Right renal cortex interstitium (tissue), 3 donors: ENCODE measurements at regions not wholly inside any gene's neighbourhood (a gene's known extent, or its start where the extent isn't known, plus 50 kb on each side); places are given as distances from the start of the nearest gene placed in this dataset.

Experiments used
- DNase-seq, 3 donors: peaks; one replicate each; pipeline ENCODE4 v3.0.0-alpha.2; 2013; ENCODE audit warnings: low read depth in 3 of 3, low spot score in 2 of 3

- DNase-seq = peak in 1 of 3 donors; percentile 0
Observed at GRCh38 chr10:111435871-111436270, 359.0 kb downstream of the ADRA2A start.

GRCh38 chr10:111439034-111439842 lies 362.4 kb downstream of the ADRA2A start:
- DNase-seq = no peak

- no peak for DNase-seq
Observed at GRCh38 chr10:111440501-111440900, 363.7 kb downstream of the ADRA2A start.

- DNase-seq = no peak
Observed at GRCh38 chr10:111445667-111446066, 368.8 kb downstream of the ADRA2A start.

- no peak for DNase-seq
Observed at GRCh38 chr10:111446966-111447365, 370.1 kb downstream of the ADRA2A start.

- no peak for DNase-seq
Observed at GRCh38 chr10:111452153-111452552, 375.3 kb downstream of the ADRA2A start.

- DNase-seq = no peak
Observed at GRCh38 chr10:111455776-111456426, 379.1 kb downstream of the ADRA2A start.

- DNase-seq = no peak
Observed at GRCh38 chr10:111458256-111458655, 381.4 kb downstream of the ADRA2A start.

GRCh38 chr10:111459967-111460366 lies 383.1 kb downstream of the ADRA2A start:
- DNase-seq = no peak

- DNase-seq = no peak
Observed at GRCh38 chr10:111472445-111472844, 395.6 kb downstream of the ADRA2A start.

- DNase-seq = no peak
Observed at GRCh38 chr10:111473361-111473760, 396.5 kb downstream of the ADRA2A start.

- DNase-seq = no peak
Observed at GRCh38 chr10:111474786-111475185, 398.0 kb downstream of the ADRA2A start.

GRCh38 chr10:111475720-111476119 lies 398.9 kb downstream of the ADRA2A start:
- no peak for DNase-seq

GRCh38 chr10:111478651-111479050 lies 401.8 kb downstream of the ADRA2A start:
- no peak for DNase-seq

- DNase-seq = no peak
Observed at GRCh38 chr10:111479966-111480365, 403.1 kb downstream of the ADRA2A start.

GRCh38 chr10:111481261-111481826 lies 404.5 kb downstream of the ADRA2A start:
- no peak for DNase-seq

GRCh38 chr10:111481866-111482265 lies 405.0 kb downstream of the ADRA2A start:
- peak in 2 of 3 donors; percentile 1 to 39 for DNase-seq

- no peak for DNase-seq
Observed at GRCh38 chr10:111482621-111483216, 405.9 kb downstream of the ADRA2A start.

- no peak for DNase-seq
Observed at GRCh38 chr10:111485767-111486166, 408.9 kb downstream of the ADRA2A start.

- no peak for DNase-seq
Observed at GRCh38 chr10:111486346-111486745, 409.5 kb downstream of the ADRA2A start.

GRCh38 chr10:111488668-111489067 lies 411.8 kb downstream of the ADRA2A start:
- no peak for DNase-seq
